ENCODE measurements at regions not wholly inside any gene's neighbourhood (a gene's known extent, or its start where the extent isn't known, plus 50 kb on each side); places are given as distances from the start of the nearest gene placed in this dataset.

GRCh38 chr10:61195211-61195610 lies 251.2 kb upstream of the RHOBTB1 start:
- TF ChIP-seq POLR2A (IDR thresholded peaks at IDR 0.05) (no peak), CTCF (IDR thresholded peaks at IDR 0.05) (no peak)

Measured in vagina (tissue), 2 donors.